HG03575 (cell line): ENCODE measurements at regions not wholly inside any gene's neighbourhood (a gene's known extent, or its start where the extent isn't known, plus 50 kb on each side); places are given as distances from the start of the nearest gene placed in this dataset.

Source experiments
- ATAC-seq: cut with Tn5 transposase; IDR thresholded peaks from one replicate; pipeline ENCODE4 v1.9.1; 2021; ENCODE audit not compliant: unreplicated experiment, insufficient number of reproducible peaks, low FRiP score; ENCODE audit errors: extremely low read depth

GRCh38 chr2:64840426-64840881 lies 148.7 kb upstream of the SLC1A4 start:
- ATAC-seq, result no peak

- ATAC-seq, result no peak
Observed at GRCh38 chr2:64841461-64841860, 147.7 kb upstream of the SLC1A4 start.

DNA sequence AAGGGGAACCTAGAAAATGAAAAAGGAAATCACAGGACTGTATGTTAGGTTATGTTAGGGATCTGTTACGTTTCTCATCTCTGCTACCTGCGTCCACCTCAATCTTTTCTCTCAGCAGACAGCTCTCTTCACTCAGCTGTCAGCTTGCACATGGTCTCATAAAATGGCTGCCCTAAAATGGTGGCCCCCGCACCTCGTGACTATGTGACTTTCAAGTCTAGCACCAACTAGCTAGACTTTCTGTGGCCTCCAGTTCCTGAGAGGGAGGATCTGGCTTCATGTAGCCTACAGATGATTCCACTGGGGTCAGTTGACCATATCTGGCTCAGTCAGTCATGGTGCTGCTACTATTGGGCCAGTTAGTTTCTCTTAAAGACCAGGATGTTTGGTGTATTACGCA lies 147.2 kb upstream of the SLC1A4 start:
- ATAC-seq, result no peak

DNA sequence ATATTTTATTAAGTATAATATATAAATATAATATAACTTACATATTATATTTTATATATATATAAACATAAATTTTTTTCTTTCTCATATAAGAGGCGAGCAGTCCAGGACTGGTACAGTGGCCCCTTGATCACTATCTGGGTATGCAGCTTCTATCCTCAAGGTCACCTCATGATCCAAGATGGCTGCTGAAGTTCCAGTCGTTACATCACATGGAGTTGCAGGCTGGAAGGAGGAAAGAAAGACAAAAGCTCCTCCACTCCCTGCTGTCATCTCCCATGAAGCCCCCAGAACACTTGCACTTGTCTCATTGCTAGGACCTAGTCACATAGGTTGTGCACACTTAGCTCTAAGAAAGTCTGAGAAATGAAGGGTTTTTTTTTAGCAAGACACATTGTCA lies 145.1 kb upstream of the SLC1A4 start:
- ATAC-seq, result no peak

DNA sequence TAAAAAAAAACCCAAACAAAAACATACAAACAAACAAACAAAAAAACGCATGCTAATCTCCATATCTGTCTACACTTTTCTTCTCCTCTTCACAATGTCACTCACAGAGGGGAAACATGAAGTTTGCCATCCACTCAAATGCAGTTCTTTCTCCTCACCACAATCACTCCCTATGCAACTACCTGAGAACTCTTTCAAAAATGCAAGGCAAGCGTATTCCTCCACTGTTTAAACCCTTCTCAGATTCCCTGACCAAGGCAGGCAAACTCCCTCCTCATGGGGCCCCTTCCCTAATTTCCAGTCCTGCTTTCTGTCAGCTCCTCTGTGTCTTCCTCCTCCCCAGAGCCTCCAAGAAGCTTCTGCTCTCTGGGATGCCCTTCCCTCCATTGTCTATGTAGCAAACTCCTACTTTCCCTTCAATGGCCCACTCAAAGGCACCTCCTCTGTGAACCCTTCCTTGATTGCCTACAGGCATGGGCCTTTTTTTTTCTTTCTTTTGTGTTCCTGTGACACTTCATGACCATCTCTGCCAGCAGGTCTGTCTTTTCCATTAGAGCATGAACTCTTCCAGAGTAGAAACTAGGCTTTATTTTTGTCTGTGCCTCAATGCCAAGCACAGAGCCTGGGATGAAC lies 143.8 kb upstream of the SLC1A4 start:
- no peak for ATAC-seq

- ATAC-seq, result no peak
Observed at GRCh38 chr2:64846177-64846576, 143.0 kb upstream of the SLC1A4 start.

- no peak for ATAC-seq
Observed at GRCh38 chr2:64847930-64848329, 141.3 kb upstream of the SLC1A4 start.

DNA sequence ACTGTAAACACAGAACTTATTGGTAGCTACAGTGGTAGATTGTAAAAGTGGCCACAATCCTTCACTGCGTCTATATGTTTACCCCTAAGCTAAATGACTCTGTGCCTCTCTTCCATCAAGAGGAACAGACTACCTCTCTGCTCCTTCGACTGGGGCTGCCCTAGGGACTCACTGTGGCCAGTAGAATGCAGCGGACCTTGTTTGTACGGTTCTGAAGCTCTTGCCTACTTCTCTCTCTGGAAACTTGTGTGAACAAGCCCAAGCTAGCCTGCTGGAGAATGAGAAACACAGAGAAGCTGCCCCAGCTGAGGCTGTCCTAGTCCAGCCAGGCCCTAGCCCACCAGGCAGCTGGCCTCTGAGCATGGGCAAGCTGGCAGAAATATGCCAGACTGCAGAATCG lies 140.8 kb upstream of the SLC1A4 start:
- ATAC-seq, result no peak

GRCh38 chr2:64848945-64849344 lies 140.3 kb upstream of the SLC1A4 start:
- ATAC-seq, result no peak

GRCh38 chr2:64850642-64851041 lies 138.6 kb upstream of the SLC1A4 start:
- no peak for ATAC-seq

DNA sequence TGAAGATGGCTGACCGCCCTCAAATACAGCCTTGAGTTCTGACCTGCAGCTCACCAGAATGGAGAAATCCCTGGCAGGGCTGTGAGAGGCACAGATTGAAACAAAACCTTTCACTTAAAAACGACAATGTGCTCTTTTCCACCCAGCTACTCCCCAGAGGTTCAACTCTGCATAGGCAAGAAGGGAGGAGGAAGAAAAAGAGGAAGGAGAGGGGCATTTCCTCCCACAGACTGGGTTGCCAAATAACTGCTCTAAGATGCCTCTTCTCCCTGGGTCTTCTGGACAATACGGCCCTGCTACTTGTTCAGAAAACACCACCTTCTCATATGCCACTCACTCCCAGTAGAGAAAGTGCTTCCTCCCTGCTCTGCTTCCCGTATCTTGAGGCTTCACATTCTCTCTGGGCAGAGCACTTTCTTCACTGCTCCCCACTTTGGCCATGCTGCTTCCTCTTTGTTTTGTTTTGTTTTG lies 136.4 kb upstream of the SLC1A4 start:
- no peak for ATAC-seq

GRCh38 chr2:64853306-64853705 lies 135.9 kb upstream of the SLC1A4 start:
- no peak for ATAC-seq

GRCh38 chr2:64853894-64854293 lies 135.3 kb upstream of the SLC1A4 start:
- ATAC-seq, result no peak

- no peak for ATAC-seq
Observed at GRCh38 chr2:64854773-64855237, 134.4 kb upstream of the SLC1A4 start.

DNA sequence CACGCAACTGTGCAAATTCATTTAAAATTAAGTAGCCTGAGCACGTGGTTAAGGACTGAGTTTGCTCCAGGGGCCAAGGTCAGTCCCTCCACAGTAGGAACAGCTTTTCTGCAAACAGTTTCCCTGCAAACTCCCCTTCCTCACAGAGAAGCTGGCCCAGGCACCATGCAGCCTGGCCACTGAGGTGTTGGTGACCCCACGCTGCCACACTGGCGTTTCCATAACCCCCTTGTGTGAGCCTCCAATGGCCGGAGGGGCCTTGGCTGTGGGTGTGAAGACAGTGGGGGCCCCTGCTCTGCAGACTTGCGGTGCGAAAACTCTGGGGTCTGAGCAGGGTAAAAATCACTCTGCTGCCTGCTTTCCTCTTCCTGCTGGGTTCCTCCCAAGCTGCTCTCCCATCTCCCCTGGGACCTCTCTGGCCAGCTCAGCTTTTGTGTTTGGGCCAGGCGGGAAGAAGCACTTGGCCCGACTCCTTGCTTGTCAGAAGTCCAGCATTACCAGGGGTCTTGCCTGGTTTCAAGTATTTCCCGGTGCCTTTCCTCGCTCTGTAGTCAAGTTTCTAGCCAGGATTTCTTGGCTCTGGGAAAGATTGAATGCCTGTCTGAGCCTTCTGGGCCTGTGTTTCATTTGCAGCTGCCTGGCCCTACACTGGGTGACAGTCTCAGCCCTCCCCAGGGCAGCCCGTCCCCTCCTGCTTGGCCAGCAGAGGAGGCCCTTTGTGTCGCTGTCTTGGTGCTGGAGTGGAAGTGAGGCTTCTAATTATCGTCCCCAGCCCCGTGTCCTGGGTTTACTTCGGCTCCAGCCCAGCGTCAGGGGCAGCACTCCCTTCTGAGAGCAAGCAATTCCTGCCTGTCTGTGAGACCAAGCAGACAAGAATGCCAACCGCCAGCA lies 131.4 kb upstream of the SLC1A4 start:
- ATAC-seq, result no peak

DNA sequence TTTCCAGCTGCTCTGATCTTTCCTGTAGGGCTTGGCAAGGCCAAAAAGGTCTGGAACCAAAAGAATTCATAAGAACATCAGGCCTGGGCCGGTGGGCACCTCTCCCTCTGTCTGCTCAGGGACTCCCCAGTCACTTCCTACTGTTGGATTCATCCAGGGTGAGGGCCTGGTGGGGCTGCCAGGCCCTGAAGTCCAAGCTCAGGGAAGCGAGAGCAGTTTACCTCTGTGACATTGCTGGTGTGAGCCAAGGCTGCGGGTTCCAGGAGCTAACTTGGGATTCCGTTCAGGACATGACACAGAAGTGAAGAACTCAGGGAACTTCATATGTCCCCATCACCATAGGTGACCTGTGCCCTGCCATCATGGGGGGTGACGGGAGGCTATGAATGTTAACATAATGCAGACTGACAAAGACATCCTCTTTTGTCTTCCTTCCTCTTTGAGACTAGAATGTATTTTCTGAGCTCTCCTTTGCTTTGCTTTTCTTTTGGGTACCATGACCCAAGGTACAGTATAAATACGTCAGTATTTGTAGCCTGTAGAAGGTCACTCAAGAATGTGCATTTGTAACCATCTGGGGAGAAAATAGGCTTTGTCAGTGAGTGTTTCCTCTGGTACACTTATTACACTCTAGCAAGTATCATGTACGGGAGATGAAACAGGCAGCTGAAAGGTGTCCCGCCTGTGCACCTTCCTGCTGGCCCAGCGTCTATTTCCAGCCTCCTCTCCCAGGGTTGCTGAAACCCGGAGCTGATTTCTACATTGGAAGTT lies 130.5 kb upstream of the SLC1A4 start:
- ATAC-seq, result no peak

DNA sequence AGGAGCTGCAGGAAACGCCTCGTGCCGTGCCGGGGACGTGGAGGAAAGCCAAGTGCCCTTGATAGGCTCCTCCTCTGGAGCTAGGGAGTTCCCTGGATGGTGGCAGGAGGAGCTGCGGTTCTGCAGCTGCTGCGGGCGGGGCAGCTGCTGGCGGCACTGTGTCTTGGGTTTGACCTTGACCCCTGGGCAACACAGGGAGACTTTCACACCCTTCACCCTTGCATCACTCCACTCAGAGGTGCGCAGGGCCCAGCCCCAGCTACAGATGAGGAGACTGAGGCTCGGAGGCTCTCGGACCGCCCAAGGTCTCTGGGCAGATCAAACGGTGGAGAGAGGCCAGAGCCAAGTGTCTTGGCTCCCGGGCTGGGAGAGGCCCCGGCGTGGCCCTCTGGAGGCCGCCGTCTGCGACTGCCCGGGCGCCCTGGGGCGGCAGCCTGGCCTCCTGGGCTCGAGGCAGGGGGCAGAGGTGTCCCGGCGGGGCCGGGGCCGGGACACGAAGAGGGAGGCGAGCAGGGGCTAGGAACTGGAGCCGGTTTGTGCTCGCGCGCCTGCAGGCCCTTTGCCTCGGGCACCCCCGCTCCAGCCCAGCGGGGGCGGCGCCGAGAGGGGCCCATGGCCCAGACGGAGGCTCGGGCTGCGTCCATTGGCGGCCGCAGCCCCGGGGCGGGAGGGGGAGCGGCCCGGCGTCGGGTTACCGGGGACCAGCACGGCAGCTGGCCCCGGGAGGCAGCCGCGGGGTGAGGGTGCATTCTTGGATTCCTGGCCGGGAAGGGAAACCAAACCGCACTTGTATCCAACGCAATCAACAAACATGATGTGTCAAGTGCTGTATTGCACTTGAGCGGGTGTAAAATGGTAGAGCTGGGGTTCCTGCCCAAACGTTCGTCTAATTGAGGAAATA lies 129.6 kb upstream of the SLC1A4 start:
- ATAC-seq, result no peak

DNA sequence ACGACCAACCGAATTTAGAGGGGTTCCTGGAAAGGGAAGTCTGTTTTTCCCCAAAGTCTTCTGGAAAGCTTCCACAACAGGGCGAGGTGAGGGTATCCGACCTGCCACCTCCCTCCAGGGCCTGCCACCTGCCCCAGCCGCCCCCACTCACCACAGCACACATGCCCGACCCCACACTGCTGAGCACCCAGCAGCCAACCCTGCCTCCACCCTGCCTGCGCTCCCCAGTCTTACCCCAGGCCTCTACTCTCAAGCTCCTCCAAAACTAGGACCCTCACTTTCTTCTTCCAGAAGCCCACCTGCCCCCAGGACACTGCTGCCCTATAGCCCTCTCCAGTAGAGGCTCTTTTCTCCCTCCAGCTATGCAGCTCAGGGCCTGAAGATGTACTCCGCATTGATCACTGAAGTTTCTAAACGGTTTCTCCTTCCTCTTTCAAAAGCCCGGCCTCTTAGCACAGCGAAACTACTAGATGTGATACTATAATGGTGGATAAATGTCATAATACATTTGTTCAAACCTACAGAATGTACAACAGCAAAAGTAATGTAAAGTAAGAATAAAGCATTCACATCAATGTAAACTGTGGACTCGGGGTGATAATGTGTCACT lies 128.8 kb upstream of the SLC1A4 start:
- ATAC-seq, result no peak
